Hepatocyte (in vitro differentiated cells): ENCODE measurements at regions not wholly inside any gene's neighbourhood (a gene's known extent, or its start where the extent isn't known, plus 50 kb on each side); places are given as distances from the start of the nearest gene placed in this dataset.

Experiments used
- EZH2 ChIP-seq: fragments of 200-600 bp; sonication (generic); IDR thresholded peaks from 2 replicates; pipeline ENCODE4 v1.6.1; 2016; ENCODE audit warnings: antibody characterized with exemption, mild to moderate bottlenecking, borderline replicate concordance
- EZH2phosphoT487 ChIP-seq: fragments of 200-600 bp; sonication (generic); IDR thresholded peaks from one replicate; pipeline ENCODE4 v1.6.1; 2018; ENCODE audit warnings: antibody characterized with exemption, mild to moderate bottlenecking, low read depth, moderate library complexity; ENCODE audit not compliant: unreplicated experiment, severe bottlenecking
- TF ChIP-seq, protein P1 (sequence below): fragments of 200-600 bp; sonication (generic); IDR thresholded peaks from 2 replicates; pipeline ENCODE4 v1.5.1; 2016; ENCODE audit warnings: antibody characterized with exemption, mild to moderate bottlenecking; ENCODE audit not compliant: poor library complexity

DNA sequence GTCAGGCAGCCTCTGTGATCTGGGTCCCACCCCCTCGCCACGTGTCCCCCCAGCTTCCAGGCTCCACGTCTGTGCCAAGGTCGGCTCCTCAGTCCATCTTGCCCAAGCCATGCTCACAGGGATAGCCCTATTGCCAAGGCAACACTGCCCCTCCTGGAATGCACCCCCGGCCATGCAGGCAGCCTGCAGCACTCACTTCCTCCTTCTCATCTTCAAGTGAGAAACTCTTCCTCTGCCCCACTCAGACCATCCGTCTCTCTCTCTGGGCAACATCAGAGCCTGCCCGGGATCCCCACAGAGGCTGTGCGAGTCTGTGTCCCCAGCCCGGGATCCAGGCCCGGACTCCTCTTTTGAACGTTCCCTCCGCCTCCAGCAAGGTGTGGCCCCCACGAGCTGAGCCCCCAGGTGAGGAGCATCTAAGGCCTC lies 852.3 kb downstream of the BRD1 start:
- no peak for TF ChIP-seq EZH2
- TF ChIP-seq, protein P1, sequence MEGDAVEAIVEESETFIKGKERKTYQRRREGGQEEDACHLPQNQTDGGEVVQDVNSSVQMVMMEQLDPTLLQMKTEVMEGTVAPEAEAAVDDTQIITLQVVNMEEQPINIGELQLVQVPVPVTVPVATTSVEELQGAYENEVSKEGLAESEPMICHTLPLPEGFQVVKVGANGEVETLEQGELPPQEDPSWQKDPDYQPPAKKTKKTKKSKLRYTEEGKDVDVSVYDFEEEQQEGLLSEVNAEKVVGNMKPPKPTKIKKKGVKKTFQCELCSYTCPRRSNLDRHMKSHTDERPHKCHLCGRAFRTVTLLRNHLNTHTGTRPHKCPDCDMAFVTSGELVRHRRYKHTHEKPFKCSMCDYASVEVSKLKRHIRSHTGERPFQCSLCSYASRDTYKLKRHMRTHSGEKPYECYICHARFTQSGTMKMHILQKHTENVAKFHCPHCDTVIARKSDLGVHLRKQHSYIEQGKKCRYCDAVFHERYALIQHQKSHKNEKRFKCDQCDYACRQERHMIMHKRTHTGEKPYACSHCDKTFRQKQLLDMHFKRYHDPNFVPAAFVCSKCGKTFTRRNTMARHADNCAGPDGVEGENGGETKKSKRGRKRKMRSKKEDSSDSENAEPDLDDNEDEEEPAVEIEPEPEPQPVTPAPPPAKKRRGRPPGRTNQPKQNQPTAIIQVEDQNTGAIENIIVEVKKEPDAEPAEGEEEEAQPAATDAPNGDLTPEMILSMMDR: no peak
- no peak for TF ChIP-seq EZH2phosphoT487
